Islet of Langerhans (tissue), 1 donor: ENCODE measurements at regions not wholly inside any gene's neighbourhood (a gene's known extent, or its start where the extent isn't known, plus 50 kb on each side); places are given as distances from the start of the nearest gene placed in this dataset.

Experiments
- FAIRE-seq: peaks from one replicate; lab custom pipeline; 2011; peaks lifted over from hg19 to GRCh38; lab: Jason Lieb, UNC

DNA sequence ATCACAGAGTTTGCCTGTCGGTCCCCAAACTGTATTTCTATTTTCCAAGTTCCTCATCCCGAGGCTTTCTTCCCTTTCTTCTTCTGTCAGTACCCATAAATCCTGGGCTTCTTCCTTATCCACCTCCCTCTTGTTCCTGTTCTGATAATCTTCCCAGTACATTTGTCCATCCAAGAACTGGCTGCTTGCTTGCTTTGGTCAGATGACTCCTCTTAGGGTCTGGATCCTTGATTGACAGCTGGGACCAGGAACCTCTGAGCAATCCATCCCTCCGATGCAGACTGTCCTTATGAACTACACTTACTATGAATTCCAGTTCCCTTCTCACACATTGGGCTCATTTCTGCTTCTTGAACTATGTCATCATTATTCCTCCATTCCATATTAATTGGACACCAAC is 275.3 kb upstream of the CITED2 start:
- no peak for FAIRE-seq

DNA sequence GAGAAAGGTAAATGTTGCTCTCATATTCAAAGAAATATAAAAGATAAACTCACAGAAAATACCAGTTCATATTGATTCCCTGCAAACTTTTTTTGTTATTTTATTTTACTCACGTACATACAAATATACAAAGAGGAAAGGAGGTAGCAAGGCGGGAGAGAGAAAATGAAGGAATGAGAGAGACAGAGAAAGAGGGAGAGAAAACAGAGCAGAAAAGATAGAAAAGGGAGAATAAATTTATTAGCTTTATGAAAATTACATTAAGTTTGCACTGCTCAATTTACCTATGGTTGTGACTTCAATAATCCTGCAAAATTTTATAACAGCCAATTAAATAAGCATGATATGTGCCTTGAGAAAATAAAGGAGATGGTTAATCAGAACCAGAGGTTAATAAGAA is 274.7 kb upstream of the CITED2 start:
- no peak for FAIRE-seq

- FAIRE-seq: no peak
These were observed 274.1 kb upstream of the CITED2 start for GRCh38 chr6:139648430-139649000.

GRCh38 chr6:139647841-139648240 is 273.4 kb upstream of the CITED2 start:
- no peak for FAIRE-seq

DNA sequence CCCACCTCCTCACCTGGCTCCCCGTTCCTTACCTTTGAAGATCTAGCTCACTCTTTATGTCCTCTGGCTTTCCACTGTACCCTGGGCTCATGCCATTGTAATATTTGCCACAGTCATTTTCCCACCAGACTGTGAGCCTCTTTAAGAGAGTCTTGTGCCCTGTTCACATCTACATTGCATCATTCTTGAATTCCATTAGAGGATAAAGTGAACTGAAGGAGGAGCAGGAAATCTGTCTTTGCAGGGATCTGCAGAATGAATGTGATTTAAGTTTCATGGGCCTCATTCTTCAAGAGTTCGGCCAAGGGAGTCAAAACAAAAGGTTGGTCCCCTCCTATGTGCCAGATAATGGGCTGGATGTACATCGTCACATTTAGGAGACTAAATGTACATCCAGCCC is 272.6 kb upstream of the CITED2 start:
- FAIRE-seq: no peak

- no peak for FAIRE-seq
These were observed 270.4 kb upstream of the CITED2 start for GRCh38 chr6:139644821-139645220.

- FAIRE-seq: no peak
These were observed 269.5 kb upstream of the CITED2 start for GRCh38 chr6:139643986-139644385.

GRCh38 chr6:139642346-139642745 is 267.9 kb upstream of the CITED2 start:
- FAIRE-seq: no peak

GRCh38 chr6:139641376-139641775 is 266.9 kb upstream of the CITED2 start:
- no peak for FAIRE-seq

GRCh38 chr6:139640921-139641320 is 266.5 kb upstream of the CITED2 start:
- no peak for FAIRE-seq

DNA sequence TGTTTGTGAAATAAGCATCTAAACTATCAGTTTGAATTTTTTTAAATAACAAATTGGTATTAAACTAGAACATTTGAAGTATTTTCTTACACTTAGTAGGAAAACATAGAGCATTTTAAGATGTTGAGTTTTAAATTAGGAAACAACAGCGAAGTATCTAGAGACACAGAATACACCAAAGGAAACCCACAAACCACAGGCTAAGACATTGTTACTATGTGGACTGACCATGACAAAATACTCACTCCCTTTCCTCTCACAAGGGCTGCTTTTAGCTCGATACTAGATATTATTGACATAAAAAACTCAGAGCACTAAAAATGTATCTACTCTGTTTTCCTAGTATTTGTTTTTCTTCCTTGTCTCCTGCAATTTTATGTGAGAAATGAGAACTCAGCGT is 266.0 kb upstream of the CITED2 start:
- no peak for FAIRE-seq

- no peak for FAIRE-seq
These were observed 265.1 kb upstream of the CITED2 start for GRCh38 chr6:139639507-139639906.

DNA sequence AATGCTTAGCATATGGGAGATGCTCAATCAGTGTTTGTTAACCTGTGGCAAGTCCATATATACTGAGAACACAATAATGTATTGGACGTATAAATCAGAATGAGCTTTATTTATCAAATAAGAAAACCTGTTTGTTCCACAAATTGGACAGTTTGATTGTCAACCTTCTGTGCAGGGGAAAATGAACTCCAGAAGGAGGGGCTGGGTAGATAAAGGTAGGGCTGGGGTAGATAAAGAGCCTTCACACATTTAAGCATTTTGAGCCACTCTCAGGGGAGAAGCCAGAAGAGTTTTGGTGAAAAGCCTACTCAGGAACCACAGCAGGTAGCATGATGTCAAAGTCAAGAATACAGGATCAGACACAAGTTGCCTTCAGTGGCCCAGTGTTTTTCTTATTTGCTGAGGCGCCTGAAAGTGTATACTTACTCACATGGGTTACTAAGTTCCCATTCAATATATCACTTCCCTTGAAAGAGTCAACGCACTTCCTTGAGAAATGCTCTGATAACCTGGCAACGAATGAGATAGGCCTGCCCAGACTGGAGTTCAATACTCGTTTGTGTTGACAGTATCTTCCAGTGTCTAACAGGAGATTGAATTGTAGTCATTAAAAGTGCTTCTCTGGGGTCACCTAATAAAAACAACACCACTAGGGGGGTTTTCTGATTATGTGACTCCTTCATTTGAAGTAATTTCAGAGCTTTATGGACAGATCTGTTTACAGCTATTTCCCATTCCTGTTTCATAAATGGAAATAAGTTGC is 263.9 kb upstream of the CITED2 start:
- FAIRE-seq: no peak

- FAIRE-seq: no peak
These were observed 263.3 kb upstream of the CITED2 start for GRCh38 chr6:139637766-139638165.

DNA sequence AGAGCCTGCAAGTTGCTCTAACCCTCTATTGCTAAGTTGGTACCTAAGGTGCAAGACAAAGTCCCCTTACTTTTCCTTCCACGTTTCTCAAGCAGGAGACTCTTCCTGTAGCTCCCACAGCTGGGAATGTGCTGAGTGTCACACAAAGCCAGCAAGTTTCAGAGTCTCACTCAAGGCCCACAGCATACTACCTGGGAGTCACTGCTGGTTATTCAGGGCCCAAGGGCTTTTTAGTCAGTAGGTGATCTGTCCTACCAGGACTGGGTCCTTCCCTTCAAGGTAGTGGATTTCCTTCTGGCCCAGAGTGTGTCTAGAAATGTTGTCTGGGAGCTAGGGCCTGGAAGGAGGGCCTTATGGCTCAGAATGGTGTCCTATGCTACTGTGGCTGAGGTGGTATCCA is 261.9 kb upstream of the CITED2 start:
- FAIRE-seq: no peak

DNA sequence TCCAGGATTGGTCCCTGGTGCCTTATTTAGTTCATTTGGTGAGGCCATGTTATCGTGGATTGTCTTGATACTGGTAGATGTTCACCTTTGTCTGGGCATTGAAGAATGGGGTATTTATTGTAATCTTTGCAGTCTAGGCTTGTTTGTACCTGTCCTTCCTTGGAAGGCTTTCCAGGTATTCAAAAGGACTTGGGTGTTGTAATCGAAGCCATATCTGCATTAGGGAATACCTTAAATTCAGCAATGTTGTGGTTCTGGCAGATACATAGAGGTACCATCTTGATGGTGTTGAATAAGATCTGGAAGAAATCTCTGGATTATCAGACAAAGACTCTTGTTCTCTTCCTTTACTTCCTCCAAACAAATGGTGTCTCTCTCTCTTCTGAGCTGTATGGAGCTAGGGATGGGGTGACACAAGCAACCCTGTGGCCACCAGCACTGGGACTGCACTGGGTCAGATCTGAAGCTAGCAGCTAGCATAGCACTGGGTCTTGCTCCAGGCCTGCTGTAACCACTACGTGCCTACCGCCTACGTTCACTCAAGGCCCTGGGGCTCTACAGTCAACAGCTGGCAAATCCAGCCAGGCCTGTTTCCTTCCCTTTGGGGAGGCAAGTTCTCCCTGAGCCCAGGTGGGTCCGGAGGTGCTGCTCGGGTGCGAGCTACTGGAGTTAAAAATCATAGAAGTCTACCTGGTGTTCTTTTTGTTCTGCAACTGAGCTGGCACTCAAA is 261.1 kb upstream of the CITED2 start:
- no peak for FAIRE-seq

- no peak for FAIRE-seq
These were observed 258.4 kb upstream of the CITED2 start for GRCh38 chr6:139632840-139633239.

- no peak for FAIRE-seq
These were observed 253.8 kb upstream of the CITED2 start for GRCh38 chr6:139628270-139628669.

- FAIRE-seq: no peak
These were observed 252.6 kb upstream of the CITED2 start for GRCh38 chr6:139627091-139627490.

GRCh38 chr6:139625998-139626975 is 251.8 kb upstream of the CITED2 start:
- FAIRE-seq: no peak

DNA sequence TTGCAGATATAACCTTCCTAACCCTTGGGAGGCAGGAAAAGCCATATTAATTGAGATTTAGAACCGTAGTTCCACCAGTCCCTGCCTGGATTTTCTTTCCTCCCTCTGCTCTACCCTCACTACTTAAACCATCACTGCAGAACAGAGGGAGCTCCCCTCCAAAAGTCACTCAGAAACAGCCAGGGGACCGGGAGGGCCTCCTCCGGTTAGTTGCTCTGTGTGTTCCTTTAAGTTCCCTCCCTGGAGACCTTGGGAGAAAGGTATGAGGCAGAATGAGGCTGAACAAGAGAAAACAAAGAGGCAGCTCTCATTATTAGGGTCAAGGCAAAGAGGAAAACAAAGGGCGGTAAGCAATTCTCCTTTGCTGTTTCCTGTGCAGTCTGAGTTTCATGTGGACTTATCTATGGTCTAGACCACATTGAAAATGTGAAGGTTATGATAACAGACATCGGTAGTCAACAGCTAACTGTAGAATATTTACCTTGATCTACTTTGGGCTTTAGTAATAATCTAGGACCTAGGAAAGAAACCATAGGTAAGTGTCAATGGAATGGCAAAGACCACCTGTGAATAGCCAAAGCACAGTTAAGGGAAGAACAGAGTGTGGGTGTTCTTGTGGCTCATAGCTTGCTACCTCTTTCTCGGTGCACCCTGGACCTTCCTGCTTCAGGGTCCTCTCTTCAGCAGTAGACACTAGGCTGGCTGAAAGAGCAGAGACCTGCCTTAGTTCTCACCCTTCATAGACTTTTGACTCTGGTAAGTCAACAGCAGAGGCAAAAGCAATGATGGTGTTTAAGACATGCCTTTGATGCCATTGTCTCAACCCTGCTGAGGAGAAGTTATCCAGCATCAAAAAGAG is 250.9 kb upstream of the CITED2 start:
- FAIRE-seq: no peak
